VCaP (cell line): ENCODE measurements at regions not wholly inside any gene's neighbourhood (a gene's known extent, or its start where the extent isn't known, plus 50 kb on each side); places are given as distances from the start of the nearest gene placed in this dataset.
"Not testable (repeated sequence)": the region's sequence is repeated elsewhere in the genome, so short reads cannot be mapped to it uniquely, and the experiment has no call there.

Experiments
- H3K27ac ChIP-seq: fragments of 450-650 bp; 2 replicates; pipeline ENCODE4 v1.5.1; 2017
- CTCF ChIP-seq: fragments of 450-650 bp; conservative IDR thresholded peaks from 2 replicates; pipeline ENCODE4 v1.5.1; 2017; ENCODE audit warnings: mild to moderate bottlenecking, moderate library complexity

GRCh38 chr10:9951481-9952257 is 1066.0 kb upstream of the CELF2 start:
- TF ChIP-seq CTCF = no peak
- H3K27ac ChIP-seq = no peak overlapping the region

- no peak for TF ChIP-seq CTCF
- no peak overlapping the region for H3K27ac ChIP-seq
Observed at GRCh38 chr10:9957351-9957750, 1060.3 kb upstream of the CELF2 start.

- H3K27ac ChIP-seq = not testable (repeated sequence)
Observed at GRCh38 chr10:9957876-9958275, 1059.8 kb upstream of the CELF2 start.

- no peak overlapping the region for H3K27ac ChIP-seq
- TF ChIP-seq CTCF = no peak
Observed at GRCh38 chr10:9965341-9965740, 1052.3 kb upstream of the CELF2 start.

GRCh38 chr10:9986786-9987185 is 1030.9 kb upstream of the CELF2 start:
- no peak for TF ChIP-seq CTCF
- H3K27ac ChIP-seq = no peak overlapping the region

- H3K27ac ChIP-seq = no peak overlapping the region
- no peak for TF ChIP-seq CTCF
Observed at GRCh38 chr10:9987197-9987596, 1030.5 kb upstream of the CELF2 start.

GRCh38 chr10:9992661-9993060 is 1025.0 kb upstream of the CELF2 start:
- no peak overlapping the region for H3K27ac ChIP-seq
- TF ChIP-seq CTCF = no peak

GRCh38 chr10:9994131-9994530 is 1023.5 kb upstream of the CELF2 start:
- TF ChIP-seq CTCF = no peak

More at GRCh38 chr10:9994131-9994530, 1023.5 kb upstream of the CELF2 start:
- no peak overlapping the region for H3K27ac ChIP-seq
